Tibial nerve (tissue), 4 donors: ENCODE measurements at regions not wholly inside any gene's neighbourhood (a gene's known extent, or its start where the extent isn't known, plus 50 kb on each side); places are given as distances from the start of the nearest gene placed in this dataset.

Experiments
- DNase-seq, 2 donors: peaks; one replicate each; pipeline ENCODE4 v3.0.0-alpha.2; 2019; ENCODE audit warnings: low spot score in 2 of 2
- H3K27ac ChIP-seq, 4 donors: fragments of 200-600 bp; sonication (generic) in 3 of 4; one replicate each; pipeline ENCODE4 v1.5.1; 2017 to 2019; ENCODE audit warnings: mild to moderate bottlenecking in 1 of 4
- H3K27me3 ChIP-seq, 2 donors: fragments of 200-600 bp; sonication (generic) in 1 of 2; one replicate each; pipeline versions ENCODE4 v1.5.1 to v1.6.0; 2017 to 2019
- H3K36me3 ChIP-seq, 3 donors: fragments of 200-600 bp; sonication (generic); one replicate each; pipeline ENCODE4 v1.5.1; 2018 to 2019
- H3K4me1 ChIP-seq, 4 donors: fragments of 200-600 bp; sonication (generic) in 3 of 4; one replicate each; pipeline ENCODE4 v1.5.1; 2017 to 2019
- H3K4me3 ChIP-seq, 4 donors: fragments of 200-600 bp; sonication (generic) in 3 of 4; one replicate each; pipeline ENCODE4 v1.5.1; 2017 to 2019; ENCODE audit warnings: mild to moderate bottlenecking in 1 of 4, moderate library complexity in 1 of 4
- H3K9me3 ChIP-seq, 4 donors: fragments of 200-600 bp; sonication (generic) in 3 of 4; one replicate each; pipeline ENCODE4 v1.5.1; 2017 to 2019
- CTCF ChIP-seq, 5 experiments: fragments of 200-600 bp in 3 of 5; fragments of 450-650 bp in 2 of 5; sonication (generic) in 3 of 5; IDR thresholded peaks; one replicate each; pipeline ENCODE4 v1.5.1; 2016 to 2019; ENCODE audit warnings: antibody characterized with exemption in 5 of 5, mild to moderate bottlenecking in 3 of 5, moderate library complexity in 2 of 5
- EP300 ChIP-seq, 2 donors: sonication (generic); formaldehyde crosslinking; IDR thresholded peaks; one replicate each; pipeline ENCODE4 v1.6.1; 2017; ENCODE audit warnings: antibody characterized with exemption in 2 of 2, mild to moderate bottlenecking in 1 of 2
- POLR2A ChIP-seq, 2 donors: fragments of 450-650 bp; IDR thresholded peaks; one replicate each; pipeline ENCODE4 v1.6.1; 2017; ENCODE audit warnings: antibody characterized with exemption in 2 of 2, mild to moderate bottlenecking in 2 of 2, moderate library complexity in 2 of 2
- whole genome bisulfite sequencing, 2 donors: methylation state at CpG; one replicate each; pipeline ENCODE4 v1.1.5; 2018; 5-methylcytosine and 5-hydroxymethylcytosine counted together

- no peak for DNase-seq
- no peak overlapping the region for H3K27ac ChIP-seq
- no peaks in the 10 kb centered on the region for H3K9me3 ChIP-seq
- 87 to 89% methylated on average over 2 of the region's 2 CpGs for WGBS, 2 donors
- no peaks in the 10 kb centered on the region for H3K4me1 ChIP-seq
- H3K27me3 ChIP-seq, result no peaks in the 10 kb centered on the region
- no peaks in the 10 kb centered on the region for H3K36me3 ChIP-seq
- no peak overlapping the region for H3K4me3 ChIP-seq
- no peak for TF ChIP-seq CTCF (IDR thresholded peaks at IDR 0.05)
- no peak for TF ChIP-seq POLR2A (IDR thresholded peaks at IDR 0.05)
Observed at GRCh38 chr10:2876032-2876431, 191.3 kb upstream of the PFKP start.

DNA sequence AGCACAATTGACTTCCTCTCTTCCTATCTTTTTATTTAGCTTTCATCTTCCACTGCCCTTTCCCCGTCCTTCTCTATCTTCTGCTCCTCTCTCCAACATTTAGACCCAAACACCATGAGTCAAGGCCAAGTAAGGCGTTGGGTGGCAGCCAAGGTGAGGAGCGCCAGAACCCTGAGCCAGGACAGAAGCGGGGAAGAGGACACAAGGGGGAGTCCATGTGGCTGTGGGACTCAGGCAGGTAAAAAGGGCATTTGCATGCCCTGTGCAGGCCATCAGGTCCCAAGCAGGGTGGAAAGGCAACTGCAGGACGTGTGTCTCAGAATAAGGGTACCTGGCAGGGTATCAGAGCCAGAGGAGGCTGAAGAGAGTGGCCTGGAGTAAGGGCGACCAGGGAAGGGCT, 192.4 kb upstream of the PFKP start:
- Histone ChIP-seq H3K4me1 (no peaks in the 10 kb centered on the region), H3K27ac (no peak overlapping the region), H3K9me3 (no peaks in the 10 kb centered on the region), H3K27me3 (no peaks in the 10 kb centered on the region), H3K4me3 (no peak overlapping the region), H3K36me3 (no peaks in the 10 kb centered on the region)
- WGBS, 2 donors, result 66 to 70% methylated on average over 6 of the region's 6 CpGs
- DNase-seq, result no peak
- TF ChIP-seq POLR2A (IDR thresholded peaks at IDR 0.05) (no peak), CTCF (IDR thresholded peaks at IDR 0.05) (no peak), EP300 (IDR thresholded peaks at IDR 0.05) (no peak)

DNA sequence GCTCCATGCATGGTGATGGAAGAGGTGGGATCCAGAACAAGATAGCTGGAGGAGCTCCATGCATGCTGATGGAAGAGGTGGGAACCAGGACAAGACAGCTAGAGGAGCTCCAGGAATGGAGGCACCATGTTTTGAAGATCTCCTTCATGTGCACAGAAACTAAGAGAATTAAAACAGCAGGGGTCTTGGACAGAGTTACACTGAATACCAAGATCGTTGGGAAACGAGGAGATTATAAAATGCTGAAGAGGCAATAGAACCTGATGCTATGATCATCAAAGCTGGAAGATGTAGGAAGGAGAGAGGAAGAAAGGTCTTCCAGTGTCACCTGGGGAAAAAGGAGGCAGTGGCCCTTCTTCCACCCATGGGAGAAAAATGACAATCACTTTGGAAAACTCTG, 193.6 kb upstream of the PFKP start:
- DNase-seq, result no peak
- no peak overlapping the region for H3K27ac ChIP-seq
- TF ChIP-seq EP300 (IDR thresholded peaks at IDR 0.05) (no peak), POLR2A (IDR thresholded peaks at IDR 0.05) (no peak), CTCF (IDR thresholded peaks at IDR 0.05) (no peak)
- no peaks in the 10 kb centered on the region for H3K27me3 ChIP-seq
- 51 to 70% methylated on average over 2 of the region's 2 CpGs for WGBS, 2 donors
- no peak overlapping the region for H3K4me3 ChIP-seq
- H3K9me3 ChIP-seq, result no peaks in the 10 kb centered on the region
- no peaks in the 10 kb centered on the region for H3K36me3 ChIP-seq
- H3K4me1 ChIP-seq, result no peaks in the 10 kb centered on the region

DNA sequence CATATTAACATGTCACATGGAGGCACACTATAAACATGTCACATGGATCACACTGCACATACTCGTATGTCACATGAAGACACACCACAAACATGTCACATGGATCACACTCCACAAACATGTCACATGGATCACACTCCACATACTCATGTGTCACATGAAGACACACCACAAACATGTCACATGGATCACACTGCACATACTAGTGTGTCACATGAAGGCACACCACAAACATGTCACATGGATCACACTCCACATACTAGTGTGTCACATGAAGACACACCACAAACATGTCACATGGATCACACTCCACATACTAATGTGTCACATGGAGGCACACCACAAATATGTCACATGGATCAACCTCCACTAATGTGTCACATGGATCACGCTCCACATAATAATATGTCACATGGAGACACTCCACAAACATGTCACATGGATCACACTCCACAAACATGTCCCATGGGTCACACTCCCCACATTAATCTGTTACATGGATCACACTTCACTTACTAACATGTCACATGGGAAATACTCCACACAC, 195.6 kb upstream of the PFKP start:
- WGBS, 2 donors, result 72 to 73% methylated on average over 2 of the region's 2 CpGs
- H3K27ac ChIP-seq, result no peak overlapping the region
- no peaks in the 10 kb centered on the region for H3K4me1 ChIP-seq
- H3K9me3 ChIP-seq, result no peaks in the 10 kb centered on the region
- no peaks in the 10 kb centered on the region for H3K36me3 ChIP-seq
- no peak overlapping the region for H3K4me3 ChIP-seq
- TF ChIP-seq CTCF (IDR thresholded peaks at IDR 0.05), result no peak
- H3K27me3 ChIP-seq, result no peaks in the 10 kb centered on the region
- DNase-seq, result no peak

DNA sequence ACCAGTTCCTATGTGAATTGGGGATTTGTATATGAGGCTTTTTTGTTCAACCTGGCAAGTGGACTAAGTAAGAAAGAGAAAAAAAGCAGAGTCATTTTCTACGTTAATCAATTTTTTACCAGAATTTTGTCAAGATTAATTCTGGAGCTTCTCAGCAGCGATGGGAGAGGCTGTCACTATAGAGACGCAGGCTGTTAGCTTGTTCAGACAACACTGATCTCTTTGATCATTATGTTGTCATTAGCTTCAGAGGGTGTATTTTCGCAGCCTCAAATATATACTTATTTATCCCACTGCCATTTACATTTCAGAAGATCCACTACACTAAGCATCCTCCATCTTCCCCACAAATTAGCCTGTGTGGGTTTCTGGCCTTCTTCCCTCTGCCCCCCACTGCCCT, 196.7 kb upstream of the PFKP start:
- H3K27ac ChIP-seq, result no peak overlapping the region
- DNase-seq, result no peak
- 73 to 75% methylated on average over 4 of the region's 4 CpGs for WGBS, 2 donors
- no peak overlapping the region for H3K4me3 ChIP-seq
- TF ChIP-seq POLR2A (IDR thresholded peaks at IDR 0.05) (no peak), CTCF (IDR thresholded peaks at IDR 0.05) (no peak), EP300 (IDR thresholded peaks at IDR 0.05) (no peak)
- H3K36me3 ChIP-seq, result no peaks in the 10 kb centered on the region
- no peaks in the 10 kb centered on the region for H3K27me3 ChIP-seq
- H3K4me1 ChIP-seq, result no peaks in the 10 kb centered on the region
- H3K9me3 ChIP-seq, result peaks cover 0 to 3% (median 0%) of the 10 kb centered on the region in 4 donors
